Peyer's patch (tissue), 4 donors: ENCODE measurements at regions not wholly inside any gene's neighbourhood (a gene's known extent, or its start where the extent isn't known, plus 50 kb on each side); places are given as distances from the start of the nearest gene placed in this dataset.

Experiments
- CTCF ChIP-seq, 6 experiments: fragments of 450-650 bp in 4 of 6; fragments of 200-600 bp in 2 of 6; sonication (generic) in 1 of 6; IDR thresholded peaks; one replicate each; pipeline ENCODE4 v1.5.1; 2017 to 2019; ENCODE audit warnings: antibody characterized with exemption in 6 of 6, mild to moderate bottlenecking in 3 of 6, moderate library complexity in 1 of 6
- POLR2A ChIP-seq, 2 donors: fragments of 450-650 bp; IDR thresholded peaks; one replicate each; pipeline ENCODE4 v1.5.1; 2017; ENCODE audit warnings: antibody characterized with exemption in 2 of 2, mild to moderate bottlenecking in 2 of 2, moderate library complexity in 2 of 2

GRCh38 chr12:22744197-22744596 lies 119.2 kb downstream of the ETNK1 start:
- TF ChIP-seq POLR2A (IDR thresholded peaks at IDR 0.05) (no peak), CTCF (IDR thresholded peaks at IDR 0.05) (no peak)
